Neural cell (in vitro differentiated cells): ENCODE measurements at regions not wholly inside any gene's neighbourhood (a gene's known extent, or its start where the extent isn't known, plus 50 kb on each side); places are given as distances from the start of the nearest gene placed in this dataset.

ENCODE experiments used
- EZH2 ChIP-seq: fragments of 200-600, 300-800 bp; shearing (Covaris generic), sonication (generic); IDR thresholded peaks from 2 replicates; pipeline ENCODE4 v1.6.1; 2014; ENCODE audit warnings: antibody characterized with exemption, low read length, borderline replicate concordance, mild to moderate bottlenecking; ENCODE audit not compliant: insufficient read depth, poor library complexity, severe bottlenecking
- MXI1 ChIP-seq: fragments of 450-650 bp; conservative IDR thresholded peaks from 2 replicates; pipeline ENCODE4 v1.6.1; 2014; ENCODE audit warnings: antibody characterized with exemption, mild to moderate bottlenecking; ENCODE audit not compliant: poor library complexity, severe bottlenecking
- POLR2AphosphoS5 ChIP-seq: IDR thresholded peaks from 2 replicates; pipeline ENCODE4 v1.6.1; 2012
- TF ChIP-seq, protein P1 (sequence below): fragments of 450-650 bp; IDR thresholded peaks from 2 replicates; pipeline ENCODE4 v1.5.1; 2014; ENCODE audit warnings: antibody characterized with exemption, mild to moderate bottlenecking, moderate library complexity; ENCODE audit not compliant: poor library complexity, severe bottlenecking

DNA sequence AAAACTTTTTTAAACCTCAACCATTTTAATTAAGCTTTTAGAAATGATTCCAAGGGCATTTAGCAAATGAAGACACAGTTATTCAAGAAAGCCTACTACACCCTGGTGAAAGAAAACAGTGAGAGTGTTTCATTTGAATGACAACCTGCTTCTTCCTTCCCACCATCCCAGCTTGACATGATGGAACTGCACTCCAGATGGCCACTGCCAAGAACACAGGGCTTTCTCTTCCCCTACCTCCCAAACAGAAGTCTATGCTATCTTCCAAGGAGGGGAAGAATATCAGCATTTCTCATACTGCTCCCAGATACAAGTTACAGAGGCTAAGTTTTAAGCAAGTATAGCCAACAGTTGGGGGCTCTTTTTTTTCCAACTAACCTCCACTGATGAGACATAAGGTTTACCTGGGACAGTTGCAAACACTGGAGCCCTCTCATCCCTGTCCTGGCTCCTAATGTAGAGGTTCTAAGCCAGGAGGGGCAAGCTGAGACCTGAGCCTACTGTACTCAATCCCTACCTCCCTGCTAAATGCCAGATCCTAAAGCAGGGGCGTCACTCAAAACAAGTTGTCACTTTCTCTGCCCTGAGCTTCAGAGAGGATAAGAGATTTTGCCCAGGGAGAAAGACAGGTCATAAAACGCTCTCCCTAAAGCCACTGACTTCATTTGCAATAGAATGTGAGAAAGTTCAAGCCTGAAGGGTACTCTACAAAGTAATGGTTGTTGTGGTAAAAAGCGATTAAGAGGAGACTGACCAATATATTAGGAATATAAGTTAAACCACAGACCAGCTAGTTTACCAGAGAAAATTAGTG is 88.5 kb upstream of the SLC27A6 start:
- TF ChIP-seq, protein P1, sequence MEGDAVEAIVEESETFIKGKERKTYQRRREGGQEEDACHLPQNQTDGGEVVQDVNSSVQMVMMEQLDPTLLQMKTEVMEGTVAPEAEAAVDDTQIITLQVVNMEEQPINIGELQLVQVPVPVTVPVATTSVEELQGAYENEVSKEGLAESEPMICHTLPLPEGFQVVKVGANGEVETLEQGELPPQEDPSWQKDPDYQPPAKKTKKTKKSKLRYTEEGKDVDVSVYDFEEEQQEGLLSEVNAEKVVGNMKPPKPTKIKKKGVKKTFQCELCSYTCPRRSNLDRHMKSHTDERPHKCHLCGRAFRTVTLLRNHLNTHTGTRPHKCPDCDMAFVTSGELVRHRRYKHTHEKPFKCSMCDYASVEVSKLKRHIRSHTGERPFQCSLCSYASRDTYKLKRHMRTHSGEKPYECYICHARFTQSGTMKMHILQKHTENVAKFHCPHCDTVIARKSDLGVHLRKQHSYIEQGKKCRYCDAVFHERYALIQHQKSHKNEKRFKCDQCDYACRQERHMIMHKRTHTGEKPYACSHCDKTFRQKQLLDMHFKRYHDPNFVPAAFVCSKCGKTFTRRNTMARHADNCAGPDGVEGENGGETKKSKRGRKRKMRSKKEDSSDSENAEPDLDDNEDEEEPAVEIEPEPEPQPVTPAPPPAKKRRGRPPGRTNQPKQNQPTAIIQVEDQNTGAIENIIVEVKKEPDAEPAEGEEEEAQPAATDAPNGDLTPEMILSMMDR = no peak
- TF ChIP-seq EZH2 (no peak), POLR2AphosphoS5 (no peak), MXI1 (no peak)
